Breast epithelium (tissue), 4 donors: ENCODE measurements at regions not wholly inside any gene's neighbourhood (a gene's known extent, or its start where the extent isn't known, plus 50 kb on each side); places are given as distances from the start of the nearest gene placed in this dataset.

Source experiments
- DNase-seq, 2 donors: peaks; one replicate each; pipeline ENCODE4 v3.0.0-alpha.2; 2019; ENCODE audit warnings: low spot score in 2 of 2
- H3K27ac ChIP-seq, 2 donors: fragments of 200-600 bp; sonication (generic) in 1 of 2; one replicate each; pipeline ENCODE4 v1.5.1; 2016 to 2019; ENCODE audit warnings: mild to moderate bottlenecking in 1 of 2
- H3K27me3 ChIP-seq, 2 donors: fragments of 200-600 bp; sonication (generic) in 1 of 2; one replicate each; pipeline versions ENCODE4 v1.5.1 to v1.6.0; 2017 to 2019; ENCODE audit warnings: control low read depth in 1 of 2, mild to moderate bottlenecking in 1 of 2
- H3K36me3 ChIP-seq: fragments of 200-600 bp; one replicate; pipeline ENCODE4 v1.5.1; 2019
- H3K4me1 ChIP-seq, 2 donors: fragments of 200-600 bp; sonication (generic); one replicate each; pipeline ENCODE4 v1.5.1; 2016 to 2019; ENCODE audit warnings: control low read depth in 1 of 2
- H3K4me3 ChIP-seq, 3 donors: fragments of 200-600 bp; sonication (generic); 1 replicate in 2 of 3; 2 replicates in 1 of 3; pipeline ENCODE4 v1.5.1; 2016 to 2019; ENCODE audit warnings: mild to moderate bottlenecking in 3 of 3, moderate library complexity in 2 of 3
- H3K9me3 ChIP-seq, 2 donors: fragments of 200-600 bp; sonication (generic) in 1 of 2; one replicate each; pipeline ENCODE4 v1.5.1; 2016 to 2019; ENCODE audit warnings: control low read depth in 1 of 2
- CTCF ChIP-seq, 3 donors: fragments of 450-650 bp; IDR thresholded peaks; one replicate each; pipeline ENCODE4 v1.5.1; 2016 to 2017; ENCODE audit warnings: antibody characterized with exemption in 3 of 3, mild to moderate bottlenecking in 3 of 3, moderate library complexity in 3 of 3
- POLR2A ChIP-seq: fragments of 450-650 bp; IDR thresholded peaks from one replicate; pipeline ENCODE4 v1.6.1; 2016; ENCODE audit warnings: antibody characterized with exemption, mild to moderate bottlenecking, moderate library complexity
- POLR2AphosphoS5 ChIP-seq, 3 donors: sonication (generic); formaldehyde crosslinking; IDR thresholded peaks; one replicate each; pipeline ENCODE4 v1.6.1; 2017; ENCODE audit warnings: antibody characterized with exemption in 3 of 3
- intact Hi-C: fragments of 100-400 bp; cut with DNase I; formaldehyde crosslinking; loops from one replicate; pipeline ENCODE4 v1.15.1; 2023; ENCODE audit warnings: low total_unique reads

GRCh38 chr3:82363131-82363530 lies 601.7 kb upstream of the GBE1 start:
- no peaks in the 10 kb centered on the region for H3K9me3 ChIP-seq
- no peaks in the 10 kb centered on the region for H3K27me3 ChIP-seq
- H3K4me3 ChIP-seq = no peak overlapping the region
- H3K36me3 ChIP-seq = no peaks in the 10 kb centered on the region
- no peaks in the 10 kb centered on the region for H3K4me1 ChIP-seq
- TF ChIP-seq CTCF (IDR thresholded peaks at IDR 0.05) (no peak), POLR2A (no peak), POLR2AphosphoS5 (IDR thresholded peaks at IDR 0.05) (no peak)
- H3K27ac ChIP-seq = no peak overlapping the region
- no peak for DNase-seq
- intact Hi-C loops = no loop called here

GRCh38 chr3:82355228-82355627 lies 593.8 kb upstream of the GBE1 start:
- no peak overlapping the region for H3K4me3 ChIP-seq
- no peaks in the 10 kb centered on the region for H3K9me3 ChIP-seq
- no peak for TF ChIP-seq CTCF (IDR thresholded peaks at IDR 0.05)
- TF ChIP-seq POLR2AphosphoS5 (IDR thresholded peaks at IDR 0.05) = no peak
- no peak for TF ChIP-seq POLR2A
- intact Hi-C loops = no loop called here
- no peaks in the 10 kb centered on the region for H3K36me3 ChIP-seq
- no peak for DNase-seq
- H3K4me1 ChIP-seq = no peaks in the 10 kb centered on the region
- no peaks in the 10 kb centered on the region for H3K27me3 ChIP-seq
- H3K27ac ChIP-seq = no peak overlapping the region

GRCh38 chr3:82354228-82354627 lies 592.8 kb upstream of the GBE1 start:
- no peak overlapping the region for H3K4me3 ChIP-seq
- TF ChIP-seq POLR2AphosphoS5 (IDR thresholded peaks at IDR 0.05) (no peak), POLR2A (no peak)
- DNase-seq = no peak
- no peaks in the 10 kb centered on the region for H3K27me3 ChIP-seq
- H3K9me3 ChIP-seq = no peaks in the 10 kb centered on the region
- no peak overlapping the region for H3K27ac ChIP-seq
- H3K36me3 ChIP-seq = no peaks in the 10 kb centered on the region
- no peaks in the 10 kb centered on the region for H3K4me1 ChIP-seq
- intact Hi-C loops = no loop called here

GRCh38 chr3:82353306-82354171 lies 592.1 kb upstream of the GBE1 start:
- TF ChIP-seq POLR2AphosphoS5 (IDR thresholded peaks at IDR 0.05) (no peak), POLR2A (no peak), CTCF (IDR thresholded peaks at IDR 0.05) (no peak)
- H3K27me3 ChIP-seq = no peaks in the 10 kb centered on the region
- H3K4me3 ChIP-seq = no peak overlapping the region
- intact Hi-C loops = no loop called here
- no peak overlapping the region for H3K27ac ChIP-seq
- no peaks in the 10 kb centered on the region for H3K36me3 ChIP-seq
- no peaks in the 10 kb centered on the region for H3K4me1 ChIP-seq
- no peaks in the 10 kb centered on the region for H3K9me3 ChIP-seq
- DNase-seq = no peak

GRCh38 chr3:82347585-82347984 lies 586.1 kb upstream of the GBE1 start:
- intact Hi-C loops = no loop called here

More at GRCh38 chr3:82347585-82347984, 586.1 kb upstream of the GBE1 start:
- Histone ChIP-seq H3K4me1 (no peaks in the 10 kb centered on the region), H3K9me3 (peaks cover 0 to 9% of the 10 kb centered on the region in 2 donors), H3K27ac (no peak overlapping the region), H3K4me3 (no peak overlapping the region), H3K36me3 (no peaks in the 10 kb centered on the region), H3K27me3 (no peaks in the 10 kb centered on the region)
- DNase-seq = no peak
- TF ChIP-seq POLR2AphosphoS5 (IDR thresholded peaks at IDR 0.05) (no peak), POLR2A (no peak), CTCF (IDR thresholded peaks at IDR 0.05) (no peak)
